K562 (cell line): ENCODE measurements at regions not wholly inside any gene's neighbourhood (a gene's known extent, or its start where the extent isn't known, plus 50 kb on each side); places are given as distances from the start of the nearest gene placed in this dataset.

Experiments used
- ARNT ChIP-seq, 2 experiments: fragments of 450-650 bp; IDR thresholded peaks; 2 replicates each; pipeline ENCODE4 v1.6.1; 2016; ENCODE audit warnings: mild to moderate bottlenecking in 1 of 2
- BACH1 ChIP-seq: fragments of 200-800 bp; sonication (Bioruptor generic); IDR thresholded peaks from 2 replicates; pipeline ENCODE4 v1.6.1; 2016; ENCODE audit warnings: missing genetic modification characterization, missing compliant biosample characterization
- CEBPB ChIP-seq: fragments of 450-650 bp; IDR thresholded peaks from 2 replicates; pipeline ENCODE4 v1.6.1; 2016; ENCODE audit warnings: missing genetic modification characterization, missing compliant biosample characterization
- EP300 ChIP-seq: IDR thresholded peaks from 2 replicates; pipeline ENCODE4 v1.6.1; 2012; ENCODE audit warnings: low read length, improper control_type of control experiment
- ESRRA ChIP-seq: fragments of 450-650 bp; IDR thresholded peaks from 2 replicates; pipeline ENCODE4 v1.6.1; 2014; ENCODE audit warnings: low read depth, mild to moderate bottlenecking, moderate library complexity, borderline replicate concordance
- EZH2 ChIP-seq: IDR thresholded peaks from 2 replicates; pipeline ENCODE4 v1.6.1; 2012; ENCODE audit warnings: low read depth, mild to moderate bottlenecking, inconsistent platforms, low read length, borderline replicate concordance
- FOS ChIP-seq: IDR thresholded peaks from 3 replicates; pipeline ENCODE4 v1.6.1; 2011; ENCODE audit not compliant: insufficient read length; ENCODE audit errors: extremely low read depth
- GATAD2B ChIP-seq: fragments of 450-650 bp; IDR thresholded peaks from 2 replicates; pipeline ENCODE4 v1.6.1; 2017; ENCODE audit warnings: mild to moderate bottlenecking, borderline replicate concordance
- PCBP2 ChIP-seq: fragments of 200-400 bp; formaldehyde crosslinking; IDR thresholded peaks from 2 replicates; pipeline ENCODE4 v1.6.1; 2018; ENCODE audit warnings: low read length, low read depth, mild to moderate bottlenecking, moderate library complexity; ENCODE audit not compliant: poor library complexity, severe bottlenecking
- POLR2AphosphoS5 ChIP-seq: IDR thresholded peaks from 2 replicates; pipeline ENCODE4 v1.6.1; 2011; ENCODE audit warnings: mild to moderate bottlenecking, low read depth, low read length, moderate library complexity; ENCODE audit not compliant: control insufficient read depth, insufficient read depth
- SMAD1 ChIP-seq: fragments of 150-350 bp; IDR thresholded peaks from 2 replicates; pipeline ENCODE4 v1.6.1; 2014; ENCODE audit warnings: low read length, low read depth; ENCODE audit not compliant: partially characterized antibody
- TBP ChIP-seq: optimal IDR thresholded peaks from 2 replicates; pipeline ENCODE3; 2011; ENCODE audit warnings: low read depth, low read length, improper control_type of control experiment
- TF ChIP-seq, protein P1 (sequence below), 3 experiments: IDR thresholded peaks in 2 of 3; conservative IDR thresholded peaks in 1 of 3; 2 replicates each; pipeline ENCODE4 v1.5.1; 2011 to 2012; ENCODE audit warnings: low read length in 3 of 3, mild to moderate bottlenecking in 3 of 3, control low read depth in 2 of 3, improper control_type of control experiment in 1 of 3, inconsistent platforms in 1 of 3, low read depth in 1 of 3, mixed read lengths in 1 of 3, moderate library complexity in 1 of 3; ENCODE audit not compliant: insufficient read depth in 2 of 3

DNA sequence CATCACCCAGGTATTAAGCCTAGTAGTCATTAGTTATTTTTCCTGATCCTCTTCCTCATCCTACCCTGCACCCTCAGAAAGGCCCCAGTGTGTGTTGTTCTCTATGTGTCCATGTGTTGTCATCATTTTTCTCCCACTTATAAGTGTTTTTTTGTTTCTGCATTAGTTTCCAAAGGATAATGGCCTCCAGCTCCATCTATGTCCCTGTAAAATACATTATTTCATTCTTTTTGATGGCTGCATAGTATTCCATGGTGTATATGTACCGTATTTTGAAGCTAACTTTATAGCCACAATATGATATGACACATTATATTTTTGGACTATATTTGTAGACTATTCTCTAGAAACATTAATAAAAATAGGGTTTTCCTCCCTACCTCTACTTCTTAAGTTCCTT is 324.4 kb upstream of the EDIL3 start:
- no peak for TF ChIP-seq ARNT (IDR thresholded peaks at IDR 0.05)
- no peak for TF ChIP-seq BACH1 (tag)
- TF ChIP-seq FOS = no peak
- TF ChIP-seq EZH2 = no peak
- TF ChIP-seq EP300 = no peak
- no peak for TF ChIP-seq CEBPB (tag)
- TF ChIP-seq POLR2AphosphoS5 = no peak
- TF ChIP-seq GATAD2B = no peak
- TF ChIP-seq PCBP2 = no peak
- TF ChIP-seq, protein P1, sequence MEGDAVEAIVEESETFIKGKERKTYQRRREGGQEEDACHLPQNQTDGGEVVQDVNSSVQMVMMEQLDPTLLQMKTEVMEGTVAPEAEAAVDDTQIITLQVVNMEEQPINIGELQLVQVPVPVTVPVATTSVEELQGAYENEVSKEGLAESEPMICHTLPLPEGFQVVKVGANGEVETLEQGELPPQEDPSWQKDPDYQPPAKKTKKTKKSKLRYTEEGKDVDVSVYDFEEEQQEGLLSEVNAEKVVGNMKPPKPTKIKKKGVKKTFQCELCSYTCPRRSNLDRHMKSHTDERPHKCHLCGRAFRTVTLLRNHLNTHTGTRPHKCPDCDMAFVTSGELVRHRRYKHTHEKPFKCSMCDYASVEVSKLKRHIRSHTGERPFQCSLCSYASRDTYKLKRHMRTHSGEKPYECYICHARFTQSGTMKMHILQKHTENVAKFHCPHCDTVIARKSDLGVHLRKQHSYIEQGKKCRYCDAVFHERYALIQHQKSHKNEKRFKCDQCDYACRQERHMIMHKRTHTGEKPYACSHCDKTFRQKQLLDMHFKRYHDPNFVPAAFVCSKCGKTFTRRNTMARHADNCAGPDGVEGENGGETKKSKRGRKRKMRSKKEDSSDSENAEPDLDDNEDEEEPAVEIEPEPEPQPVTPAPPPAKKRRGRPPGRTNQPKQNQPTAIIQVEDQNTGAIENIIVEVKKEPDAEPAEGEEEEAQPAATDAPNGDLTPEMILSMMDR (IDR thresholded peaks at IDR 0.05 in 2 of 3, conservative IDR thresholded peaks at IDR 0.05 in 1 of 3; ENCODE audit: insufficient read depth in 2 of 3, low read depth in 1 of 3, low read length in 3 of 3) = no peak
- no peak for TF ChIP-seq TBP
- no peak for TF ChIP-seq ESRRA
- TF ChIP-seq SMAD1 = no peak
